Hematopoietic multipotent progenitor cell (in vitro differentiated cells): ENCODE measurements at regions not wholly inside any gene's neighbourhood (a gene's known extent, or its start where the extent isn't known, plus 50 kb on each side); places are given as distances from the start of the nearest gene placed in this dataset.

Experiments
- DNase-seq, 3 donors: peaks; one replicate each; pipeline ENCODE4 v3.0.0-alpha.2; 2011 to 2015; ENCODE audit warnings: low read depth in 2 of 3, low spot score in 2 of 3

DNA sequence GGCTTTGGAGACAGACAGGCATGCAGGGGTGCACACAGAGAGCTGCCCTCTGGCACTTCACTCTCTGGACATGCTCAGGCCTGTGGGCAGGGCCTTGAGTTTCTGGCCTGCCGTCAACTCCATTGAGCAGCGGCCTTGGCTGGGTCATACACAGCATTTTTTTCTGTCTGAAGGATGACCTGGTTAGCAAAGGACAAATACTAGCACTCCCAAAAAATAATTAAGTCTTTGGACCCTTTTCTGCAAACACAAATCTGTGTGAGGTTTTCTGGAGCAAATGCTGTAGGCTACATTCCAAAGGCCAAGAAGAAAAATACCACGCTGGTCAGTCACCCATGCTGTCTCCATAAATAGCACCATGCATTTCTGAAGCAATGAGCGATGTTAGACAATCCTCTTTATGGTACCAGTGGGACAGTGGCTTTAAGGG, 124.7 kb upstream of the CTAGE1 start:
- no peak for DNase-seq

DNA sequence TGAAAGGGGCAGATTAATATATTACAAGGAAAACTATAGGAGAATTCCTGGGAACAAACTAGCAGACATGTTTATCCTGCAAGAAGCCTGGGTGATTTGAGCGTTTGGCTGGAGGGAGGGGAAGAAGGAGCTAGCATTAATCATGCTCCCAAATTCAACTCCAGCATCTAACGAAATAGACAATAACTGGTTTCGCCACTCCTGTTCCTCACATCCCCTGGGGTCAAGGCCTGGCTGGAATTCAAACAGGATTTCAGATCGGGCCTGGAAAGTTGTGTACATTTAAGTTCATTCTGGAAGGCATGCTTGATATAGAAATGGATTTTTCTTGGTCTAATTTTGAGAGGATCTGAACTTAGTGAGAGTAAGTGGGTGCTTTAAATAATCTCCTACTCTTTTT, 126.1 kb upstream of the CTAGE1 start:
- DNase-seq, result no peak

DNA sequence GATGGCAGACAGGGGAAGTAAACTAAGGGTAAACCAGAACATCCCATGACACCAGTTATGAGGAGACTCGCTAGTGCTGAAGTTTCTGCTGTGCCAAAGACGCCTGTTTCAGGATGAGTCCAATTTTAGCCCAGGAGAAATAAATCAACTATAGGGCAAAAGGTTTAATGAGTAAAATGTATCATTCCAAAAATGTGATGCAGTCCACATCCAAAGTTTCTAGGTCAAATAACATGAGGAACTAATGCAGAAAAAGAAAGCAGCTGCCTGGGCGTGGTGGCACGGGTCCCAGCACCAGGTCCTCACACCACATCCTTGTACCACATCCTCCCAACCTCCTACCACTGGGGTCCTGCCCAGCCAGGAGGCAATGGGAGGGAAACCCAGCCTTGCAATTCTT, 126.9 kb upstream of the CTAGE1 start:
- DNase-seq, result no peak

DNA sequence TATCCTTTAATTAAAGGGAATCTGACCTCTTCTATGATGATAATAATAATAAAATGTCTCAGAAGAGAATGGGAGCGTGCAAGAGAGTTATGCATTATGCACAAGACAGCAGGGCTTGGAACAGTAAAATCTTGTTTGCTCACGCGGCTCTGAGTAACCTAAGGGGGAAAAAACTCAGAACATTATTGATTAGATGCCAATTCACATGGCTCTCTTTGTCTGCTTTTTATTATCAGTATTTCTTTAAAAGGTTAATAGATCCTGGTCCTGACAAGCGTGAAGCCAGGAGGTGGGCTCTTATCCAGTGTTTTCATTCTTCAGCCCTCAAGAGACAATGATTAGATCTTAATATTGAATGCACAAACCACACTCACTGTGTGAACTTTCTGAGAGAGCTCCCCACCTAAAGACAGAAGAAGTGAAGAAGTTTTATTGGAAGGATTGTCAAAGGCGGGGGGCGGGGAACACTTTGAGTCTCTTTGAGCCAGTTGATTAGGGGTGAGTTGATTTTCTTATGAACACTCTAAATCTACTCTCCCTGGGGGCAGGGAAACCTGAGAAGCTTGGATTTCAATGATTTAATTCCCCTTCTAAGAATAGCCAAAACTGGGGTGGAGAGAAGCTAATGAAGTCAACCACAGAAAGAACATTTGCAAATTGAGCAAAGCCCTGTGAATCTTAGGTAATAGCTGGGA, 127.5 kb upstream of the CTAGE1 start:
- no peak for DNase-seq

DNA sequence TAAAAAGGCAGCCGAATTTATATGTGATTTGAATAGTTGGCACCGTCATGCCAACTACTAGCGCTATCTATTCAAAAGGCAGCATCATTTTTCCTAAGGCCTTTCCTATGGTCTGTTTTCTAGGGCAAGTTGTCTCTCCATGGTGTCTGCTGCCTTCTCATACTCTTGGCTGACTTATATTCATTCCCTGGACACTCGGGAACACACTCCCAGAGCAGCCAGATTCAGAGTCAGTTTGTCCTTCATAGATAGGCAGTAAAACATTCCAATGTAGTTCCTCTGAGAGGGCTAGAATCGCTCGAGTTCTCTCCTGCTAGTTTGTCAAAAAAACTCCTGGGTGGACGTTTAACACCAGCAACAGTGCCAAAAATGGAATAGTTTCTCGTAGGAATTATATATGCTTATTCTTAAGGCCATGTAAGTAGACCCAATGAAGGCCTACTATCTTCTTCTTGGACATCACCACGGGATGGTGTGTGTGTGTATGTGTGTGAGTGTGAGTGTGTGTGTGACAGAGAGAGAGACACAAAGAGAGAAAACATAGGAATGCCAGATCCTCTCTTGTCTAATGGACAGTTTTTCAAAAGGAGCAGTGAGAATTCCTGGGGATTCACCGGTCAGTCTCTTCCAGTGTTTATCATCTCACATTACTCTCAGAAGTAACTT, 129.3 kb upstream of the CTAGE1 start:
- no peak for DNase-seq

DNA sequence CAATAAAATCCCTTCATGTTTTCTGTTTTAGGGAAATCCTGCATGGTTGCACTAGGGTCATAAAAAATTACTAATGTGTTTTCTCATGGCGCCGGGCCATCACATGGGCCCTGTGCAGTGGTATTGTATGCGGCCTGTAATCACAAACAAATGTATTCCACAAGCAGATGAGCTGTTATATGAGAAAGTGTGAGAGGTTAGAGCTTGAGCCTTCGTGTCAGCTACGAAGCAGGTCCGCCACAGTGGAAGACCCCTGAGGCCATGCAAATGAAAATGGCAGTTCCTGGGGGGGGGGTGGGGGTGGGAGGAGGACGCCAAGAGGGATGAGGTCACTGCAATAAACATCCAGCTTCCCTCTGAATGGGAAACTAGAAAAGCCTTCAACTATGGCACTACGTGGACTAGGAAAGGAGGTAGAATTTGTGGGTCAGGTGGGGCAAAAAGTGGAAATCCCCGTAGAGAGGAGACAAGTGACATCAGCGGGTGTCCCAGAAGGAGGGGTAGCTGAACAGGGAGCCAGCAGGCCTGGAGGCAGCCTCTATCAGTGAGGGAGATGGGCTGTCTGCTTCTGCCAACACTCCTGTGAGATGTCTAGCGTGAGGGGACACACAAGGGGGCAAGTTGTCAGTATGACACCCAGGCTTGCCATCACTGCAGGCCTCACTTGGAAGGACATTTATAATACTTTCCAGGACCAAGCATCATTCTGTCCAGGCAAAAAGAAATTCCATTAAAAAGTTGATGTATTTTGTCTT, 130.3 kb upstream of the CTAGE1 start:
- DNase-seq, result no peak

DNA sequence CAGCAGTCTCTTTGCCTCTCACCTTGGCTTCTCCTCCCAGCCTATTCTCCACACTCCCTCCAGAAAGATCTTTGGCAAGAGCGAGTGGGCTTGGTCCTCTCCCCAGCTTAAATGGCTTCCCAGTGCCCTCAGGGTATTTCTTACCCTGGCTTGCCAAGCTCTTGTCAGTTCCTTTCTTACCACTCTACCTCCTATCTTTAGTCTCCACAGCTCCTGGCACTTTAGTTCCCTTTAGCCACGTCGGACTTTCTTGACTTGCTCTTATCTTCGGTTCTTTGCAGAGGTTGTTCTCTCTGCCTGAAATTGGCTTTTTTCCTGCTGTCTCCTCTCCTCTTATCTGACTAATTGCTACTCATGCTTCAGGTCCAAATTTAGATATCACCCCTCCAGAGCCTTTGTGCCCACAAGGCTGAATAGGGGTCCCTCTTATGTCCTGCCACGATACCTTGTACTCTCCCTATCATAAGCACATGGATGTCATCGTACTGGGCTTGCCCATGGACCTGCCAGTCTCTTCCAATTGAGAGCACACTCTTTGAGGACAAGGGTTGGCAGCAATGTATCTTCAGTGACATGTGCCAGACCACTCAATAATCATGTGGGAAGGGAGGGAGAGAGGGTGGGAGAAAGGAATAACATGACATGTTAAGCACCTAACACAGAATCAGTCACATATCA, 131.7 kb upstream of the CTAGE1 start:
- no peak for DNase-seq

DNA sequence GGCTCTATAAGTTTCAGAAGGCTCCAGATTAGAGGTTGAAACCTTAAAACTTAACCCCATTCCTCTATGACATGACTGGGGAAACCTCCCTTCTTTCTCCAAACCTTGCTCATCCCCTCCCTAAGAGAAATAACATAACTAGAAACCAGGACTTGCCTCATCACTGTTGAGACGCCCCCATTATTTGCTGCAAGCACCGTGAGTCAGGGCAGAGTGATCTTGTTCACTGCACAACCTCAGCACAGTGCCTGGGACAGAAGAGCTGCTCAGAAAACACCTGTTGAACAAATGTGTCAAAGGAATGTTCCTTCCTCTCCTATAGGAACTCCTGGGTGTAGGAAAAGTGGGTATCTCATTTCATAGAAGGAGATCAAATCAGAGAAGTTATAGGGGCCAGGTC, 132.7 kb upstream of the CTAGE1 start:
- no peak for DNase-seq

DNA sequence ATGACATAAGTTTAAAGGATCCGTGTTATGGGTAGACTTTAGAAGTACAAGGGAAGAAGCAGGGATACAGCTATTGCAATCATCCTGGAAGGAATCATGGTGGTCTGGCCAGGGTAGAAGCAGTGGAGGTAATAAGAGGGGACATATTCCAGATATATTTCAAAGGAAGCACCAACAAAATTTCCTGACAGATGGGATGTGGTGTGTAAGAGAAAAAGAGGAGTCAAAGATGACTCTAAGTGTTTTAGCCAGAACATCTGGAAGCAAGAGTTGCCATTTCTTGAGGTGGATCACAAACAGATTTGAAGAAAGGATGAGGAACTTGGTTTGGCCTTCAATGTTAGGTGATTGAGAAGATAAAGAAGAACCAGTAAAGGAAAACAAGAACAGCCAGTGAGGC, 133.1 kb upstream of the CTAGE1 start:
- no peak for DNase-seq

DNA sequence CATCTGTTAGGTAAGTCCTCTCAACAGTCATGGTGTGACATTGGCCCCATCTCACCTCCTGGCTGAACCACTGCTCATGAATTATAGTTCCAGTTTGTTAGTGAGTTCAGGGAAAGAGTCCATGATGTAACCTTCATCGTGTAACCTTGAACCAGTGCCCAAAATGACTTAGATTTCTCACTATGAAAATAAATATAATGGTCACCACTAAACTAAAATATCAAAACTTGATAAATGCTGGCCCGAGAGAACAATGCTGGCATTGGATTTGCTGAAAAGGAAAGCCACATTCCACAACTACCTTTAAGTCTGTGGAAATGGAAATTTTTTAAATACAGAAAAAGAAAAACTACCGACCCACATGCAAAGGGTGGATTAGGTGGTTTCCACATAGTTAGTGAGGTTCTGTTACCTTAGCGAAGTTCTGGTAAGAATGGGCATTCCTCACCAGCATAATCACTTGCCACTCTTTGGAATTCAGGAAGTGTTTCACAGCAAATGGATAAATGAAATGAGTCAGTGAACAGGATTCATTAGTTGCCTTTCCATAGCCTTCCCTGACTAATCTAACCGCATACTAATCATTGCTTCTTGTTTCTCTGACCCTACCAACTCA, 133.9 kb upstream of the CTAGE1 start:
- DNase-seq, result no peak

DNA sequence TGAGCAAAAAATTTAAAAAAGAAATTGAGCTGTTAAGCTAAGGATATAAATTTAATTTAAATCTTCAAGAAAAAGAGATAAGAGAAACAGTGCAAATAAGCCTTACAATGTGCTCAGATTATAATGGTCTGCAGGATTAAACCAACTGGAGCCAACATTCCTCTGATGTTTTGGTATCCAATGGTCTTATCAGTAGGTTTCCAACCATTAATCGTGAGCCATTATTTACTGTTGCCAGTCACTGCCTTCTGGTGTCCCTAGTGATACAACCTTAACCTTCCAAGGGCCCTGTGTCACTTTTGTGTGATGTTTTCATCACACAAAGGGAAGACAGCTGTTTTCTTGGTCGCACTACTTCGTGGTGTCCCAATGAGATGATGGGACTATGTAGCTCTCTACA, 134.5 kb upstream of the CTAGE1 start:
- DNase-seq, result no peak

DNA sequence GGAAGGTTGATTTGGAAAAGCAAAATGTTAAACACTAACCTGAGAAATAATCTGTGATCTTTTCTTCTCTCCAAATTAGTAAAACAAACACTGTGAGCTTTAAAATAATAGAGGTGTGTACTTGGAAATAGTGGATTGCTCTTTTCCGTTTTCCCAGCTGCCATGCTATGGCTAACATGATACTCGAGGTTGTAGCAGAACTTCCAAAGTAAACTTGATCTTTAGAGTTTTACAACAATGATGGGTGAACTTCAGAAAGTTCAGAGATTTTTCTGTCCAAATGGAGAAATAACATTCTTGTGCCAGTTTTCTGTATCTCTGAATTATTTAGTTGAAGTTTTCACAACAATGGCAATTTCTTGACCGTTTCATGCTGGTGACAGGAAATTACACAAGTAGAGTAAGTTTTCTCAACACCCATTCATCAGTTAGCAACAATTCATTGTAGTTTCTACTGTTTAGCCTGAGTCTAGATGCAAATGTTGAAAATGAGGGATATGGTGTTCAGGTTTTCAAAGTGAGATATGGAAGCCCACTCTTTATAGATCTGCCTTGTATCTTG, 135.3 kb upstream of the CTAGE1 start:
- no peak for DNase-seq

DNA sequence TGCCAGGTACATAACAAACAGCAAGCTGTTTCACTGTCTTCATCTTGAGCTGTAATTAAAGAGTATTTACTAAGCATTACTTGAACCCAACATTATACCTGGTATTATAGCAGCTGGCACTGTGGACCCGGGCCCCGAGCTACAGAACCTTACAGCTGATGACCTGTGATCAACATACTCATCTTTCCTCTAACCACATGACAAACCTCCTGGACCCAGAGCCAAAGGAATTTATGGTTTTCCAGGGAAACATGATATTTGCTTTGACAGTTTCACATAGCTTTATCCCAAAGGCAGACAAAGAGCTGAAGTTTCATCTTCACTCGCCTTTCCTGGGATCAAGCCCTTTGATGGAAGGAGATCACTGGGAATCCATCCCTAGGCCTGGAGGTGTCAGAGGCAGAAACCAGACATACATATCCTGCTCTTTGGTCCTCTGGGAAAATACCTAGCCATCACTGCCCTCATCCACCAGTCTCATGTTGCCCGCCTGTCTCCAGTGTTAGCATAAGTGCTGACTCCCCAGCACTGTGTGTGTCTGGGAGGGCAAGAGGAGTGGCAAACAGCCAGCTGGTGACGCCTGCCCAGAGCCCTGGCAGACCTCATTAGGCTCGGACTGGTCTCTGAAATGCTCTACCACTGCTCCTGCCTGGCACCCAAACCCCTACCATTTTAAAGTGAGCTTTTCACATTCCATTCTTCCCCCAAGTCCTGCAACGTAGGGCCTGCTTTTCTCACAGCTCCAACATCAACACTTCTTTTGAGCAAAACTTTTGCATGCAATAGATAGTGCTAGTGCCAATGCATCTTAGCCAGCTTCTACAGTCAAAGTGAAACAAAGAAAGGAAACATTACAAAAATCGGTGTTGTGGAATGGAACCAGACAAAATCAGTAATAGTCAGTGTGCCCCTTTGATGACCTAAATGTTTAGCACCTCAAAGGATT, 138.8 kb upstream of the CTAGE1 start:
- no peak for DNase-seq

DNA sequence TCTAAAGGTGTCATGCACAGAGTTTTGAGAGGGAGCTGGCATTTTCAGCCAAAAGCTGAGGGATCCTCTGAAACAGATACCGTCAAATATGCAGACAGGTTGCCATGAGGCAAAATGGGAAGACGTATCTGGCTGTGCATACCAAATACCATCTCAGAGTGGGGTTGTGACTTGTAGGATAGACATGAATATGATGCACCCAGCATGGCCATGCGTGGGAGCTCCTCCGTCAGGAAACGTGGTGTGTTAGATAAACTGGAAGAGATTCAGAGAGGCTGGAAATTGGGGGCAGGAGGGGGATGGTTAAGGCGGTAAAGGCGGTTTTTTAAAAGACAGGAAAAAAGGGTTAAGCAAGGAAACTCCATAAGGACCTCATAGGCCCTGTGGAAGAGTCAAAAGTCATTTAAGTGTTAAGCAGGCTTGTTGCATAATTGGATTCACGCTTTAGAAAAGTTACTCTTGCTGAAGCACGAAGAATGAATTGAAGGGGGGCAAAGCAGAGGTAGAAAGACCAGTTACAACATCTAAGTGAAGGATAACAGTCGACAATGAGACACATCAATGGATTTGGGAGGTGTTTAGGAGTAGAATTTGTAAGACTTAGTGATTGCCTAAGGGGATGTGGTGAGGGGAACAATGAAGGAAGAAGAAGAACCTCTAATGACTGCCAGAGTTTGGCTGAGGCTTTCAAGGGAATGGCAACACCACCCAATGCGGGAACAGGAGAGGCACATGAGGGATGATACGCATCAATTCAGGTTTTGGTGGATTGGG, 139.6 kb upstream of the CTAGE1 start:
- no peak for DNase-seq

DNA sequence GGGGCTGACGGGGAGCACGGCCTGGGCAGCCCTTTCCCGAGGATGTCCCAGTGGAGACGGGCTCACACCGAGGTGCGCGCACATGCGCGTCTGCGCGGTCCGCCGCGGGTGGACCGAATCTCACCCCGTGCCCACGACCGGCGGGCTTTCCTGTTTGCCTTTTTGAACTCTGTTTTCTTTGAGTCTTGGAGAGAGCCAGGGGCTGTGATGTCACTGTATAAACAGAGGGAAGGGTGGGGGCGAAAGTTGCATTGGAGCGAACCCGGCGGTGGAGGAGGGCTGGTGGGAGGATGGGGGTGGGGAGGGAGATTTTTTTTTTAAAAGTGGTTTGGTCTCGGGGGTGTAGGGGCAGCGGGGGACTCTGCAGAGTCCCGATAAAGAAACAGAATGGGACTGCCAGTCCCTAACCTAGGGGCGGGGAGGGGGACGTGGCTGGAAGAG, 141.2 kb upstream of the CTAGE1 start:
- DNase-seq, result no peak

DNA sequence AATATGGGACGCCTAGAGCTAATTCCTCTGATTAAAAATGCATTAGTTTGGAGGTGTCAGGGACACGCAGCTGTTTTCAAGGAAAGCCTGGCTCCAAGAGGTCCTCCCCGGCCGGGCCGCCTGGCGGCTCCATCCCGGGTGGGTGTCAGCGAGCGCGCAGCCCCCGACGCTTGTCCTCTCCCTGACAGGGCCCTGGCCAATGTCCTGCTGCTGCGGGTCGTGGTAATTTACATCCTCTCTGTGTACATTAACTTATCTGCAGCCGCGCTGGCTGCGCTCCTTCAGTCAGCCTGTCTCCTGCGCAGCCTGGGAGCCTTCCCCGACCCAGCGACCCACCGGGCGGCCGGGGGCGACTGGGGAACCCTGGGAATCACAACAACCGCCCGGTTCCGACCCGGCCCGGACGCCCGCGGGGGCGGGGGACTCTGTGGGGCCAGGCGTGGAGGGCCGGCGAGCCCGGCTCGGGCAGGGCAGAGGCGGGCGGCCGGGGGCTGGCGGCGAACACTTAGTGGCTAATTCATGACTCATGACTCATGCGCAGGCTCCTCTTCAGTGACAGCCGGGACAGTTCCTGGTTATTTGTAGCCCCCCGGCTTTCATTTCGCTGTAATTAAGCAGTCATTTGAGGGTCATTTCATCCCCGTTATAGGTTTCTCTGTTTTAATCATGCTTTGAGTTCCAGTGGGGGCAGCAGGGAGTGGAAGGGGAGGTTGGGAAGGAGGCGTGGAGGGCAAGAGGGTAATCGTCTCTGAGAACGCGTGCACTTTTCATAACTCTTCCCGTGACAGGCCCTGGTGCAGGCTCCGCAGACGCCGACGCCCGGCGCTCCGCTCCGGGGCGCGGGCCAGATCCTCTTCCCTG, 141.9 kb upstream of the CTAGE1 start:
- DNase-seq, result peak in 2 of 3 donors; percentile 32 to 42

DNA sequence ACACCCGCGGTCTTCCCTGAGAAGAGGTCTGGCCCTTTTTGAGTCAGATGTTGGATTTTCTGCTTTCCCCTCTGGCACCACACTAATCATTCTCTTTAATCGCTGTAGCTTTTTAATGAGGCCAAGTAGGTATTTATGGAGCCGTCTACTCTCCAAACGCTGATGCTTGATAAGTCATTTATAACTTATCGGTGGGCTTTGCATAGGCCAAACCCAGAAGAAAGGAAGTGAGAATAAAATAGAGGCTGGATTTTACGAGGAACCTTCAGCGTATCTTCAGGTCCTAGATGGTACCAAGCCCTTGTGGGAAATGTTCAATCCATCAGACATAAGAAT, 142.5 kb upstream of the CTAGE1 start:
- no peak for DNase-seq

DNA sequence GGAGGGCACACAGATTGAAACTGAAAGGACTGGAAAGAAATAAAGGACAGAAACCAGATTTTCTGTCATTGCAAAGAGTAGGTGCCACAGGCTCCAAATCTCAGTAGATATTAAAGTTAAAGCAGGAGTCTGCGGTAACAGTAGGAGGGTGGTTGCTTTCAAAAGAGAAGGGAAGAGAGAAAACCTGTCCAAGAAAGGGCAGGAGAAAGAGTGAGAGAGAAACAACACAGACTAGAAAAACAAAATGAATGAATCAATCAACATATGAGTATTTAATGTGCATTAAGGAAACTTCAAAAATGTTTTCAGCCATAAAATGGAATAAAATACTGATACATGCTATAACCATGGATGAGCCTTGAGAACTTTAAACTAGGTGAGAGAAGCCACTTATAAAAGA, 143.1 kb upstream of the CTAGE1 start:
- DNase-seq, result no peak
